Ovary (tissue), 3 donors: ENCODE measurements at regions not wholly inside any gene's neighbourhood (a gene's known extent, or its start where the extent isn't known, plus 50 kb on each side); places are given as distances from the start of the nearest gene placed in this dataset.

ENCODE experiments used
- CTCF ChIP-seq, 3 donors: fragments of 450-650 bp in 2 of 3; fragments of 200-600 bp in 1 of 3; IDR thresholded peaks; one replicate each; pipeline versions ENCODE4 v1.5.1 to v1.8.0; 2016 to 2022; ENCODE audit warnings: antibody characterized with exemption in 3 of 3, mild to moderate bottlenecking in 1 of 3
- POLR2A ChIP-seq: fragments of 450-650 bp; IDR thresholded peaks from one replicate; pipeline ENCODE4 v1.6.1; 2017; ENCODE audit warnings: antibody characterized with exemption, mild to moderate bottlenecking, moderate library complexity
- donor health status: DM: no; HTN: no; CAD: no.

- TF ChIP-seq CTCF (IDR thresholded peaks at IDR 0.05) (no peak), POLR2A (no peak)
Observed at GRCh38 chr15:96219681-96220080, 110.8 kb upstream of the NR2F2 start.
